C4-2B (cell line): ENCODE measurements at regions not wholly inside any gene's neighbourhood (a gene's known extent, or its start where the extent isn't known, plus 50 kb on each side); places are given as distances from the start of the nearest gene placed in this dataset.

Source experiments
- CTCF ChIP-seq: fragments of 450-650 bp; conservative IDR thresholded peaks from 2 replicates; pipeline ENCODE4 v1.5.1; 2017; ENCODE audit warnings: mild to moderate bottlenecking
- ZFX ChIP-seq: fragments of 450-650 bp; IDR thresholded peaks from 2 replicates; pipeline ENCODE4 v1.6.1; 2017

DNA sequence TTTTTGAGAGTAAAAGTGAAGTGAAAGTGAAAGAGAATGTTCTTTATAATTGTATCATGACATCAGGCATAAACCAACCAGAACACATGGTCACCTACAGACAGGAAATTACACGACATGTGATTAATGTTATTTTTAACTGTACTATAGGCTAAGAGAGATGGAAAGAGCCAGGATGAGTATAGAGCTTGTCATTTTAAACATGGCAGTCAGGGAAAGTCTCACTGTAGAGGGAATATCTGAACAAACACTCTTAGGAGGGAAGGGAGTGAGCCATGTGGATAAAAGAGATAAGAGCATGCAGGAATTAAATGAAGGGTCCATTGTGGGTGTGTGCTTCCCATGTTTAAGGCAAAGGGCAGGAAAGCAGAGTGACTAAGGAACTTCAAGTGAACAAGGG lies 599.1 kb upstream of the FAT3 start:
- no peak for TF ChIP-seq CTCF
- TF ChIP-seq ZFX = no peak
